Kidney capillary endothelial cell (primary cell): ENCODE measurements at regions not wholly inside any gene's neighbourhood (a gene's known extent, or its start where the extent isn't known, plus 50 kb on each side); places are given as distances from the start of the nearest gene placed in this dataset.

Experiments used
- DNase-seq: peaks from one replicate; pipeline ENCODE4 v3.0.0-alpha.2; 2018; ENCODE audit warnings: low spot score

DNA sequence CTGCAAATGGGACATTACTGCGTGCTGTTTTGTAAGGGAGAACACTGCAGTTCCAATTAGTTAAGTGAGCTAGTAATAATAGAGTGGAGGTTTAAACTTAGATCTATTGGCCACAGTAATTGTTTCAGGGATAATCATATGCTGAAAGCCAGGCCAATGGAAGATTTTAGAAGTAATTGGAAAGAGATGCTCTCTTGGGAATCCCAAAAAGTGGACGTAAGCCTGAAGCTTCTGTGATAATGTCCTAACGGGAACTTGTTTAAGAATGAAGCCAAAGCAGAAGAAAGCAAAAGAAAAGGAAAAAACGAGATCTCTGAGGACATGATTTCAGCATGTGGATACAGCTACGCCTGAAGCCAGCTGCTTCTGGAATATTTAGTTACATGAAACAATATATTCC, 594.6 kb downstream of the SLC4A3 start:
- no peak for DNase-seq

- no peak for DNase-seq
Observed at GRCh38 chr2:220224691-220225543, 597.5 kb downstream of the SLC4A3 start.

GRCh38 chr2:220226076-220226475, 598.6 kb downstream of the SLC4A3 start:
- DNase-seq, result no peak

DNA sequence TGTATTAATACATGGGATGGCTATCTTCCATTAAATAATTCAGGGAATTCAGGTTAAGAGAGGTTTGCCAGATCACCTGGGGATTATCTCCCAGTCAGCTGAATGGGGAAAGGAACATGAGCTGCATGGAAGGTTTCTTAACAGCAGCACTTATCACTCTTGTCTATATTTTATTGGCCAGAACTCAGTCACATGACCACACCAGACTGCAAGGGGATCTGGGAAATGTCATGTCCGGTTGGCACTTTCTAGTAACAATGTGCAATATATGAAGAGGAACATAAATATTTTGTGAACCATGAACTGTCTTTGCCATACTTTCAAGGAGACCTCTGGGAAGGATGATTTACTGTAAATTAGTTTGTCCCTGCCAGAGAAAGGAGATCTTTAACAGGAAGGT, 599.1 kb downstream of the SLC4A3 start:
- no peak for DNase-seq

GRCh38 chr2:220227266-220227920, 600.0 kb downstream of the SLC4A3 start:
- DNase-seq, result no peak

DNA sequence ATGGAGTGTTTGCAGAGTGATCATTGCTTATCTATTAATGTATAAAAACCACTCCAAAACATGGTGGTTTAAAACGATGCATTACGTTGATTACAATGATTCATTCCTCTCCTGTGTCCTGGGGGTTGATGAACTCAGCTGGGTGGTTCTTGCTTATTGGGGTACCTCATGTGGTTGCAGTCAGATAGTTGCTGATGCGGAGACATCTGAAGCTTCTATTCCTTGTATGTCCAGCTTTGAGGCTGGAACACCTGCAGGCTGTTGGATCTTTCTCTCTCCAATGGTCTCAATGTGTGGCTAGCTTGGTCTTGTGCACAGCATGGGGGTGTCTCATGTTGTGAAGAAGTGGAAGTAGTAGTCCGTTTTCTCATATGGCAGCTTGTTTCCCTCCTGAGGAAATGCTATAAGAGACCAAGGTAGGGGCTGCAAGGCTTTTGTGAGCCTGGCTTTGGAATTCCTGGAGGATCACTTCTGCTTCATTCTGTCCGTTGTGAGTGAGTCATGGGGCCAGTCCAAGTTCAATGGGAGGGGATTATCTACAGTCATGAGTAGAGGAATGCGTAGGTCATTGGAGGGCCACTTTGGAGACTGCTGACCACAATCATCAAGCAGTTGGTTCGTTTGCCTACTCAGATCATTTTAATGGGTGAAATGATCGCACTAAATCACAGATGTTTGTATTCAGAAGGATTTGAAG, 601.0 kb downstream of the SLC4A3 start:
- DNase-seq, result no peak

DNA sequence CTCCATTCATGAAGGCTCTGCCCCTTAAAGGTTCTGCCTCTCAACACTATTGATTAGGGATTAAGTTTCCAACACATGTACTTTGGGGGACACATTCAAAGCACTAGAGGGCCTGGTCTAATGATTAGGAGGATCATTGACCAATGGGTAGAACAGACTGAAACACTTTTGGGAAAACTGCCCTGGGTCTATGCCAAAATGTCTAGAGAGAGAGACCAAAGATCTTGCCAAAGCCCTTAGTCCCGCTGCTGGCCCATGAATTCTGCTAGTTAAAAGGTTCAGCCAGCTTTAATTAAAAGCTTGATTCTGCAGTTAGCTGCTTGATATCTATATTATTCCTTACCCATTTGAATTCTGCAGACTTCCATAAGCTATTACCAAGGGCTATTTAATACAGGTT, 613.2 kb downstream of the SLC4A3 start:
- no peak for DNase-seq

DNA sequence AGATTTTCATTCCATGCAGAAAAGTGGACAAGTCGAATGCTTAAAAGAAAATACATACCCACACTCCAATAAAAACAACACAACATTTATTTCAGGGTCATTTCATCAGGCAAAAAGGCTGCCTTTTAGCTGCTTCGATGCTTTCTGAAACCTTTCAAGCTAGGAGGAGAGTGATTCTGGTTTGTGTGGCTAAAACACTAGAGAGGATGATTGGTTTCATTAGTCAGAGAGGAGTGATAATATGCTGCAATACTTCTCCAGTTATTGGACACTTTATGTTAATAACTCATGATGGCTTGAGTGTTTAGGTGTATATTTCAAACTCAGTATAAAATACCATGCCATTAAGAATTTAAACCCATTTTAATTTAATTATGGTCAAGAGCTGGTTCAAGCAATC, 614.0 kb downstream of the SLC4A3 start:
- no peak for DNase-seq

GRCh38 chr2:220243571-220243970, 616.1 kb downstream of the SLC4A3 start:
- no peak for DNase-seq

DNA sequence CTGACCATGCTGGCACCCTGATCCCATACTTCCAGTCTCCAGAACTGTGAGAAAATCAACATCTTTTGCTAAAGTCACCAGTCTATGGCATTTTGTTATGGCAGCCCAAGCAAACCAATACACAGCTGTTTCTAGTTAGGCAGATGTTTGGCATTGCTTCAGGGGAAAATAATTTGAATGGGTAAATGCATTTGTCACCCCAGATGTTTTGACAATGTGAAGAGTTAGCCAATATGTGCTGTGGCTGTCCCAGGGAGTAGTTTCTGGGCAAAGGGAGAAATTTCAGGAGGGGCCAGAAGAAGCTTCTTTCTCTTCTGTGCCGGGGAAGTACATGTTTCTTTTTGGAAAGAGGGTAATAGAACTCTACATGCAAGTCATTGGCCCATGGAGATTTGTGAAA, 619.0 kb downstream of the SLC4A3 start:
- DNase-seq, result no peak

DNA sequence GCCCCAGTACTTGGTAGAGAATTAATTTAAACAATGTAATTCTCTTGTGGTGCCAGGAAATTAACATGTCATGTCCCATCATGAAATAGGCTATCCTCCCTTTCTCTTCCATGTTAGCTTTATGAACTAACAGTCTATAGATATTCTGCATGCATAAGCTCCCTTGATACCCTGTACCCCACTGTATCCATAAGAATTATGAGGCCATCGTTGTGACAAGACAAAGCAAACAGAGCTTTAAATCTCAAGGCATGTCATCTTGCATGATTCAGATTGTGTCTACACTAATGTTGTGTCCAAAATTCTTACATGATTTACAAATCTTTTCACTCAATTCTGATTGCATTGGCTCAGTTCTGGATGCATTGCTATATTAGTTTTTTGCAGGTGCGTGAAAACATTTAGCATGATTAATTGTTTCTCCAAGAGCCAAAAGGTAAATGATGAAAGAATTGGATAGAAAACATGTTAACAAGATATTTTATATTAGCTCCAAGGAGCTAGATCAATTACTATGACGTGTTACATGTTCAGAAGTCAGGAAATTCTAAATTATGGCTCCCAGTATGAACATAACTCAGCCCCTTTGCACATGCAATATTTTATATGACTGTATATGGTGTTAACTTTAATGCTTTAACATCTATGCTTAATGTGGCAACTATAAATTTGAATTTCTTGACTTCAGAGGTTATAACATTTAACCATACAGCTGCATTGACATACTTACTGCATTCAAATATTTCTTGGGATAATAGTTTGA, 620.3 kb downstream of the SLC4A3 start:
- DNase-seq, result no peak

DNA sequence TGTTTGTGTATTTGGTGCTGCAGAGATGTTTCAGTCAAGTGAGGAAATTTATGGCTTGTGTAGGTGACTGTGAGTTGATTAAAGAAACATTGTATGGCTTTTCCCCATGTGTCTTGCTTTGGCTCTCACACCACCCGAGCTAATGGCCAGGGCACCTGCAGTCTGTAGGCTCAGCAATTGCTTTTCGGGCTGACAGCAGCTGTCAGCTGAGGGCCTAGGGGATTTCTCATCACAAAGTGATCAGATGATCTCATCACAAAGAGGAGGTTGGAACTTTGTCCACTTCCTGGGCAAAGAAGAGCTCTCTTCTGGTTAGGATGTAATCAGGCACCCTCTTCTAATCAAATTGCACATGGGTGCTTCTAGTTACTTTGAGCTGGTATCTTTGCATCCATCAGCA, 632.2 kb downstream of the SLC4A3 start:
- no peak for DNase-seq

- no peak for DNase-seq
Observed at GRCh38 chr2:220263300-220263699, 635.9 kb downstream of the SLC4A3 start.

GRCh38 chr2:220269367-220269766, 641.9 kb downstream of the SLC4A3 start:
- no peak for DNase-seq

DNA sequence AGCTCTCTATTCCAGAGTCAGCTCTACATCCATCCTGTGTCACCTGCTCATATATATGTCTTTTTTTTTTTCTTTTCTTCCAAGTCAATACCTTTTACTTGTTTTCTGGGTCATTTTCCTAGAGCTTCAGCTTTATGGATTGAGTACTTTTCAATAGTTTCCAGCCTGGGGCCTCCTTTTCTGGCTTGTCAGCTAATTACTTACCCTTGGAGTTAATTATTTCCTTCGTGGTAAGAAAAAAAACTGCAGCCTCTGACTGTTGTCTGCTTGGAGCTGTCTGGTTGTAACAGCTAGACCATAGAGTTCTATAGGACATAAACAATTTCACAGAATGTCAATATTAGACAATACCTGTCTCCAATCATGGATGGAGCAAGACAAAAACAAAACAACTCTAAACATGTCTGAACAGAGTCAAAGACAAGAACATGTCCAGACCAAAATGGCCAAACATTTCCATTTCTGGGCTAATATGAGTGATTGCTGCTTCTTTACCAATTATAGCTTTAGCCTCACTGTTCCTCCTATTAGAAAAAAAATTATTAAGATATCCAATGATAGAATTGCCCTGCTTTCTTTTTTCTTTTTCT, 643.1 kb downstream of the SLC4A3 start:
- no peak for DNase-seq

- DNase-seq, result no peak
Observed at GRCh38 chr2:220272656-220273055, 645.2 kb downstream of the SLC4A3 start.

DNA sequence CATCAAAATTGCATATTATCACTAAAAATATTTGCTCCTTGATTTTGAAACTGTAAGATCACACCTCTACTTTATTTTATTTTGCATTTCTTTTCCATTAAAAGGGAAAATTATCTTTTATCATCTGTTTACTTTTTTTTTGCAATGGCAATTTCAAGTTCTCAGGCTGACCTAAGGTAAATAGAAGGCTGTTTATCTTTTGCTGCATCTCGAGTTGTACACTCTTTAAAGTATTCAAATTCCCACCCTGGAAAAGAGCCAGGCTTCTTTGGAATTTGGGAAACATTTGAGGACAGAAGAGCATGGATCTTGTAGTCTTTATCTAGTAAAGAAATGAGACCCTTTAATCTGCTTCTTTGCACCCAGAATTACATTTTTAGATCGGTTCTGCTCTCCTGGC, 645.7 kb downstream of the SLC4A3 start:
- DNase-seq, result no peak

- DNase-seq, result no peak
Observed at GRCh38 chr2:220275454-220275853, 648.0 kb downstream of the SLC4A3 start.

- DNase-seq, result no peak
Observed at GRCh38 chr2:220276741-220277444, 649.5 kb downstream of the SLC4A3 start.

GRCh38 chr2:220277445-220277975, 650.1 kb downstream of the SLC4A3 start:
- no peak for DNase-seq

DNA sequence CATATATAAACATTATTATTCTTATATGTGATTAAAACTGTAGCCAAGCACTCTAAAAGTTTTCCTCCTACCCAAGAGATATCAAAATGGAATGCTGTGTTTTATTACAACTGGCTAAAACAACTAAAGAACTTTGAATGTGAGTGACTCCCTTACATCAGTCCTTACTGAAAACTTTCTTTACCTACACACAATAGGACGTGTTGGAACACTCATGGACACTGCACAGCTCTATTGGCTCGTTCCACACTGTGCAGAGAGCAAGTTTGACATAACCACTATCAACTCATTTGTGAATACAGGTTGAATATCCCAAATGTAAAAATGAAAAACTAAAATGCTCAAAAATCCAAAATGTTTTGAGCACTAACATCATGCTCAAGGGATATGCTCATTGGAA, 650.6 kb downstream of the SLC4A3 start:
- DNase-seq, result no peak
